Gastroesophageal sphincter (tissue), 4 donors: ENCODE measurements at regions not wholly inside any gene's neighbourhood (a gene's known extent, or its start where the extent isn't known, plus 50 kb on each side); places are given as distances from the start of the nearest gene placed in this dataset.

Source experiments
- ATAC-seq: fragments of 150-250 bp; one replicate; pipeline ENCODE4 v1.9.1; 2016; ENCODE audit warnings: mild to moderate bottlenecking, moderate library complexity
- H3K27ac ChIP-seq, 4 donors: fragments of 200-600 bp; sonication (generic) in 3 of 4; 1 replicate in 3 of 4; 2 replicates in 1 of 4; pipeline ENCODE4 v1.5.1; 2016 to 2019
- H3K27me3 ChIP-seq: fragments of 200-600 bp; sonication (generic); one replicate; pipeline ENCODE4 v1.5.1; 2019
- H3K36me3 ChIP-seq, 2 donors: fragments of 200-600 bp; sonication (generic); one replicate each; pipeline ENCODE4 v1.5.1; 2019; ENCODE audit warnings: control low read depth in 1 of 2
- H3K4me1 ChIP-seq, 3 donors: fragments of 200-600 bp; sonication (generic); 1 replicate in 2 of 3; 2 replicates in 1 of 3; pipeline ENCODE4 v1.5.1; 2016 to 2019; ENCODE audit warnings: control low read depth in 2 of 3
- H3K4me3 ChIP-seq, 2 donors: fragments of 200-600 bp; sonication (generic); one replicate each; pipeline ENCODE4 v1.5.1; 2019; ENCODE audit warnings: mild to moderate bottlenecking in 1 of 2, moderate library complexity in 1 of 2
- H3K9me3 ChIP-seq, 3 donors: fragments of 200-600 bp; sonication (generic); one replicate each; pipeline ENCODE4 v1.5.1; 2017 to 2019; ENCODE audit warnings: control low read depth in 2 of 3
- CTCF ChIP-seq, 4 experiments: fragments of 200-600 bp in 2 of 4; fragments of 450-650 bp in 2 of 4; sonication (generic) in 1 of 4; IDR thresholded peaks; one replicate each; pipeline ENCODE4 v1.5.1; 2017 to 2019; ENCODE audit warnings: antibody characterized with exemption in 4 of 4, mild to moderate bottlenecking in 2 of 4, moderate library complexity in 2 of 4
- EP300 ChIP-seq: sonication (generic); formaldehyde crosslinking; IDR thresholded peaks from one replicate; pipeline ENCODE4 v1.6.1; 2017; ENCODE audit warnings: antibody characterized with exemption, mild to moderate bottlenecking
- POLR2A ChIP-seq, 2 donors: fragments of 450-650 bp; IDR thresholded peaks; one replicate each; pipeline ENCODE4 v1.6.1; 2017; ENCODE audit warnings: antibody characterized with exemption in 2 of 2, mild to moderate bottlenecking in 2 of 2, moderate library complexity in 1 of 2
- POLR2AphosphoS5 ChIP-seq: sonication (generic); formaldehyde crosslinking; IDR thresholded peaks from one replicate; pipeline ENCODE4 v1.6.1; 2017; ENCODE audit warnings: antibody characterized with exemption
- WGBS, 2 donors: methylation state at CpG; one replicate each; pipeline ENCODE4 v1.1.5; 2018; ENCODE audit warnings: low coverage in 1 of 2; 5-methylcytosine and 5-hydroxymethylcytosine counted together

- TF ChIP-seq POLR2AphosphoS5 = no peak
- no peak for TF ChIP-seq EP300
- TF ChIP-seq POLR2A (IDR thresholded peaks at IDR 0.05) = no peak
- no peak for TF ChIP-seq CTCF (IDR thresholded peaks at IDR 0.05)
- no peaks in the 10 kb centered on the region for H3K36me3 ChIP-seq
- ATAC-seq = no peak
- H3K27me3 ChIP-seq = no peaks in the 10 kb centered on the region
- H3K27ac ChIP-seq = no peak overlapping the region
- no peaks in the 10 kb centered on the region for H3K4me1 ChIP-seq
- no peak overlapping the region for H3K4me3 ChIP-seq
- 67% methylated on average over 7 of the region's 20 CpGs; no CpG with 5 or more reads in 1 of the 2 donors for WGBS, 2 donors
- peaks cover 0 to 11% (median 0%) of the 10 kb centered on the region in 3 donors for H3K9me3 ChIP-seq
Measured at GRCh38 chr12:125492354-125493270, 427.4 kb downstream of the AACS start.

GRCh38 chr12:125493704-125494308 lies 428.6 kb downstream of the AACS start:
- Histone ChIP-seq H3K36me3 (no peaks in the 10 kb centered on the region), H3K4me3 (no peak overlapping the region), H3K27me3 (no peaks in the 10 kb centered on the region), H3K9me3 (no peaks in the 10 kb centered on the region), H3K4me1 (no peaks in the 10 kb centered on the region), H3K27ac (no peak overlapping the region)
- WGBS, 2 donors = 73 to 85% methylated on average over 11 to 12 of the region's 14 CpGs
- ATAC-seq = no peak
- no peak for TF ChIP-seq CTCF (IDR thresholded peaks at IDR 0.05)

- no peaks in the 10 kb centered on the region for H3K4me1 ChIP-seq
- H3K36me3 ChIP-seq = no peaks in the 10 kb centered on the region
- WGBS, 2 donors = 51 to 60% methylated on average over 3 to 6 of the region's 6 CpGs
- no peak overlapping the region for H3K27ac ChIP-seq
- no peak overlapping the region for H3K4me3 ChIP-seq
- H3K27me3 ChIP-seq = no peaks in the 10 kb centered on the region
- TF ChIP-seq POLR2AphosphoS5 = no peak
- TF ChIP-seq POLR2A (IDR thresholded peaks at IDR 0.05) = no peak
- no peaks in the 10 kb centered on the region for H3K9me3 ChIP-seq
- no peak for ATAC-seq
Measured at GRCh38 chr12:125503128-125503527, 437.9 kb downstream of the AACS start.

- no peak overlapping the region for H3K4me3 ChIP-seq
Measured at GRCh38 chr12:125509195-125509594, 444.0 kb downstream of the AACS start.

More at GRCh38 chr12:125509195-125509594, 444.0 kb downstream of the AACS start:
- 76 to 83% methylated on average over 1 to 3 of the region's 6 CpGs for WGBS, 2 donors
- ATAC-seq = no peak
- H3K27me3 ChIP-seq = peaks cover 5% of the 10 kb centered on the region
- no peak overlapping the region for H3K27ac ChIP-seq
- H3K4me1 ChIP-seq = no peaks in the 10 kb centered on the region
- no peak for TF ChIP-seq CTCF (IDR thresholded peaks at IDR 0.05)
- no peak for TF ChIP-seq EP300
- no peak for TF ChIP-seq POLR2AphosphoS5
- TF ChIP-seq POLR2A (IDR thresholded peaks at IDR 0.05) = no peak
- no peaks in the 10 kb centered on the region for H3K9me3 ChIP-seq
- H3K36me3 ChIP-seq = no peaks in the 10 kb centered on the region
